ENCODE measurements at regions not wholly inside any gene's neighbourhood (a gene's known extent, or its start where the extent isn't known, plus 50 kb on each side); places are given as distances from the start of the nearest gene placed in this dataset.
"Not testable (repeated sequence)": the region's sequence is repeated elsewhere in the genome, so short reads cannot be mapped to it uniquely, and the experiment has no call there.

GRCh38 chr4:134935320-134935719 lies 733.7 kb upstream of the PABPC4L start:
- no peak for DNase-seq (ENCODE audit: extremely low read depth, low read depth)
- TF ChIP-seq CTCF (IDR thresholded peaks at IDR 0.05; ENCODE audit: low read depth, low read length), result peak; percentile 8

GRCh38 chr4:134934036-134934808 lies 732.6 kb upstream of the PABPC4L start:
- no peak for TF ChIP-seq CTCF (IDR thresholded peaks at IDR 0.05; ENCODE audit: low read depth, low read length)
- DNase-seq (ENCODE audit: extremely low read depth, low read depth), result no peak

- DNase-seq (ENCODE audit: extremely low read depth, low read depth), result no peak
- TF ChIP-seq CTCF (IDR thresholded peaks at IDR 0.05; ENCODE audit: low read depth, low read length), result no peak
Measured at GRCh38 chr4:134915355-134915754, 713.8 kb upstream of the PABPC4L start.

GRCh38 chr4:134914250-134914649 lies 712.7 kb upstream of the PABPC4L start:
- DNase-seq (ENCODE audit: extremely low read depth, low read depth), result not testable (repeated sequence)

GRCh38 chr4:134911941-134912340 lies 710.4 kb upstream of the PABPC4L start:
- DNase-seq (ENCODE audit: extremely low read depth, low read depth), result no peak
- no peak for TF ChIP-seq CTCF (IDR thresholded peaks at IDR 0.05; ENCODE audit: low read depth, low read length)

GRCh38 chr4:134906404-134907023 lies 704.9 kb upstream of the PABPC4L start:
- TF ChIP-seq CTCF (IDR thresholded peaks at IDR 0.05; ENCODE audit: low read depth, low read length), result peak; percentile 13
- DNase-seq (ENCODE audit: extremely low read depth, low read depth), result no peak

- TF ChIP-seq CTCF (IDR thresholded peaks at IDR 0.05; ENCODE audit: low read depth, low read length), result no peak
- no peak for DNase-seq (ENCODE audit: extremely low read depth, low read depth)
Measured at GRCh38 chr4:134905061-134905460, 703.5 kb upstream of the PABPC4L start.

Measured in AG09319 (cell line).